ENCODE measurements at regions not wholly inside any gene's neighbourhood (a gene's known extent, or its start where the extent isn't known, plus 50 kb on each side); places are given as distances from the start of the nearest gene placed in this dataset.
"Not testable (repeated sequence)": the region's sequence is repeated elsewhere in the genome, so short reads cannot be mapped to it uniquely, and the experiment has no call there.

DNA sequence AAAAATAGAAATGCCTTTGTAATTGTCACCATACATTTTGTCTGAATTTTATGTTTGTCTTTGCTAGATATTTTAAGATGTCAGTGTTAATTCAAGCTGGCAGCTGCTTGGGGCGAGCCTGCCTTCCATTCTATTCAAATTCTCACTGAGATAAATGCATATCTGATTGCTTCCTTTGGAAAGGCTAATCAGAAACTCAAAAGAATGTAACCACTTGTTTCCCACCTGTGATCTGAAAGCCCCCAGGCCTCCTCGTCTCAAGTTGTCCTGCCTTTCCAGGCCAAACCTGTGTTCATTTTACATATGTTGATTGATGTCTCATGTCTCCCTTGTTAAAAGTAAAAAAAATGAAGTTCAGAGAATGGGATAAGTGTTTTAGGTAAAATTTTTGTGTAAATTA lies 318.7 kb upstream of the TECRL start:
- no peak for ATAC-seq
- Histone ChIP-seq H3K4me1 (ENCODE audit: low read depth) (no peaks in the 10 kb centered on the region), H3K36me3 (ENCODE audit: low read depth) (no peaks in the 10 kb centered on the region), H3K9me3 (no peaks in the 10 kb centered on the region), H3K4me3 (no peak overlapping the region)
- intact Hi-C loops (cut with DNase I, micrococcal nuclease) = no loop called here
- TF ChIP-seq CTCF (IDR thresholded peaks at IDR 0.05) = no peak
- no peak for DNase-seq

DNA sequence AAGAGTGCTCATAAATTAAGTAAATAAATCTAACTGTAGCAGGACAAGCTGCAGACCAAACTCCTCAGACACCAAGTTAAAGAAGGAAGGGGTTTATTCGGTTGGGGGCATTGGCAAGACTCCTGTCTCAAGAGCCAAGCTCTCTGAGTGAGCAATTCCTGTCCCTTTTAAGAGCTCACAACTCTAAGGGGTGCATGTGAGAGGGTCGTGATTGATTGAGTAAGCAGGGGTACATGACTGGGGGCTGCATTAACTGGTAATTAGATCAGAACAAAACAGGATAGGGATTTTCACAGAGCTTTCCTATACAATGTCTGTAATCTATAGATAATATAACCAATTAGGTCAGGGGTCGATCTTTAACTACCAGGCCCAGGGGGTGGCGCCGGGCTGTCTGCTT lies 318.1 kb upstream of the TECRL start:
- H3K4me1 ChIP-seq (ENCODE audit: low read depth); DNase-seq; H3K4me3 ChIP-seq; intact Hi-C loops (cut with DNase I, micrococcal nuclease); ATAC-seq; H3K36me3 ChIP-seq (ENCODE audit: low read depth); H3K9me3 ChIP-seq: not testable (repeated sequence)

DNA sequence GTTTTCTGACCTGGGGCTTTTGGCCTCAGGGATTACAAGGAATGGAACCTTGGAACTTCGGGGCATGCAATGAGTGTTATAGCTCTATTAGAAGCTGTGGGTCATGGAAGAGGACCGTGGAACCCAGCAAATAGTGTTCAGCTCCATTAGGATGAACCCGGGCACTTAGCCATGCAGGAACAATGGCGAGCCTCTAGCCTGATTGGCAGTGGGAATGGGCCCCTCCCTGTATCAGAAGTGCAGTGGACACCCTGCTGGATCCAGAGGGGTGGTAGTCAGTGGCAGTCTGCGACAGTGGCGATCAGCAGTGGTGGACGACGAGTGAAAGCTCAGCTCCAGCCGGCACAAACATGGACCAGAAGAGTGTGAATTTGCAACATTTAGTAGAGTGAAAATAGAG lies 315.4 kb upstream of the TECRL start:
- Histone ChIP-seq H3K36me3 (ENCODE audit: low read depth) (no peaks in the 10 kb centered on the region), H3K9me3 (no peaks in the 10 kb centered on the region), H3K4me3 (no peak overlapping the region), H3K4me1 (ENCODE audit: low read depth) (no peaks in the 10 kb centered on the region)
- no peak for TF ChIP-seq CTCF (IDR thresholded peaks at IDR 0.05)
- ATAC-seq = no peak
- no peak for DNase-seq
- intact Hi-C loops (cut with DNase I, micrococcal nuclease) = no loop called here

- Histone ChIP-seq H3K36me3 (ENCODE audit: low read depth) (no peaks in the 10 kb centered on the region), H3K4me3 (no peak overlapping the region), H3K9me3 (no peaks in the 10 kb centered on the region), H3K4me1 (ENCODE audit: low read depth) (no peaks in the 10 kb centered on the region)
- DNase-seq (no peak), ATAC-seq (no peak)
- TF ChIP-seq CTCF (IDR thresholded peaks at IDR 0.05) = no peak
- intact Hi-C loops (cut with DNase I, micrococcal nuclease) = no loop called here
Observed at GRCh38 chr4:64721106-64721505, 311.9 kb upstream of the TECRL start.

GRCh38 chr4:64718091-64718490 lies 308.8 kb upstream of the TECRL start:
- intact Hi-C loops (cut with DNase I, micrococcal nuclease) = no loop called here
- TF ChIP-seq CTCF (IDR thresholded peaks at IDR 0.05) = no peak
- DNase-seq (no peak), ATAC-seq (no peak)
- Histone ChIP-seq H3K36me3 (ENCODE audit: low read depth) (no peaks in the 10 kb centered on the region), H3K4me1 (ENCODE audit: low read depth) (no peaks in the 10 kb centered on the region), H3K4me3 (no peak overlapping the region), H3K9me3 (no peaks in the 10 kb centered on the region)

GRCh38 chr4:64715741-64716140 lies 306.5 kb upstream of the TECRL start:
- Histone ChIP-seq H3K9me3 (no peaks in the 10 kb centered on the region), H3K36me3 (ENCODE audit: low read depth) (no peaks in the 10 kb centered on the region), H3K4me1 (ENCODE audit: low read depth) (no peaks in the 10 kb centered on the region), H3K4me3 (no peak overlapping the region)
- ATAC-seq (no peak), DNase-seq (no peak)
- no peak for TF ChIP-seq CTCF (IDR thresholded peaks at IDR 0.05)
- intact Hi-C loops (cut with DNase I, micrococcal nuclease) = no loop called here

Measured in mucosa of descending colon (tissue), 3 donors.